WTC11 (cell line): ENCODE measurements at regions not wholly inside any gene's neighbourhood (a gene's known extent, or its start where the extent isn't known, plus 50 kb on each side); places are given as distances from the start of the nearest gene placed in this dataset.

Experiments
- ATAC-seq: fragments of 200-7000 bp; cut with Tn5 transposase; 2 replicates; pipeline ENCODE4 v1.10.0; 2021; ENCODE audit warnings: mild to moderate bottlenecking, moderate library complexity
- CTCF ChIA-PET: fragments of 300-600 bp; sonication (Branson Sonifier 250); formaldehyde crosslinking; loops from one replicate; lab custom pipeline; 2021; ENCODE audit warnings: antibody characterized with exemption; lab: Charles Lee
- POLR2A ChIA-PET: fragments of 350-600 bp; sonication (Branson Sonifier 250); formaldehyde crosslinking; loops from one replicate; lab custom pipeline; 2021; ENCODE audit warnings: antibody characterized with exemption; lab: Charles Lee
- DNase-seq: peaks from one replicate; pipeline ENCODE4 v3.0.0; 2021; ENCODE audit warnings: low spot score
- H3K27ac Mint-ChIP-seq: 2 replicates; pipeline ENCODE4 v1.8.0; 2021; ENCODE audit warnings: mixed read lengths
- H3K27me3 Mint-ChIP-seq: 2 replicates; pipeline ENCODE4 v1.8.0; 2021; ENCODE audit warnings: low read depth, mild to moderate bottlenecking, moderate library complexity, mixed read lengths
- H3K36me3 Mint-ChIP-seq: 2 replicates; pipeline ENCODE4 v1.8.0; 2021; ENCODE audit warnings: mixed read lengths
- H3K4me1 Mint-ChIP-seq: 2 replicates; pipeline ENCODE4 v1.8.0; 2022; ENCODE audit warnings: mixed read lengths
- H3K4me3 Mint-ChIP-seq: 2 replicates; pipeline ENCODE4 v1.8.0; 2021; ENCODE audit warnings: mild to moderate bottlenecking, moderate library complexity, mixed read lengths
- H3K9me3 Mint-ChIP-seq: 2 replicates; pipeline ENCODE4 v1.8.0; 2021; ENCODE audit warnings: mixed read lengths
- E2F4 ChIP-seq: sonication (generic); formaldehyde crosslinking; IDR thresholded peaks from 2 replicates; pipeline ENCODE4 v1.8.1; 2022; ENCODE audit warnings: low read depth, mild to moderate bottlenecking, moderate library complexity, missing genetic modification reagents, borderline replicate concordance
- GRHL2 ChIP-seq: fragments of 250-450 bp; sonication (Bioruptor Pico); IDR thresholded peaks from 2 replicates; pipeline ENCODE4 v1.8.0; 2022; ENCODE audit warnings: mild to moderate bottlenecking, moderate library complexity; ENCODE audit not compliant: insufficient replicate concordance, severe bottlenecking
- GTF2I ChIP-seq: fragments of 250-450 bp; sonication (Bioruptor Pico); conservative IDR thresholded peaks from 2 replicates; pipeline ENCODE4 v1.4.0; 2021; ENCODE audit warnings: mild to moderate bottlenecking
- HMGA2 ChIP-seq: fragments of 250-450 bp; sonication (Bioruptor Pico); IDR thresholded peaks from 2 replicates; pipeline ENCODE4 v1.4.0; 2021; ENCODE audit warnings: mild to moderate bottlenecking, moderate library complexity
- IRF2 ChIP-seq: sonication (generic); formaldehyde crosslinking; IDR thresholded peaks from 2 replicates; pipeline ENCODE4 v1.8.0; 2022; ENCODE audit warnings: low read depth, missing genetic modification reagents, borderline replicate concordance
- KAT7 ChIP-seq: sonication (generic); formaldehyde crosslinking; IDR thresholded peaks from 2 replicates; pipeline ENCODE4 v1.8.1; 2023; ENCODE audit warnings: missing genetic modification reagents, mild to moderate bottlenecking, borderline replicate concordance
- MXD4 ChIP-seq: fragments of 250-450 bp; sonication (Bioruptor Pico); IDR thresholded peaks from 2 replicates; pipeline ENCODE4 v1.8.0; 2021; ENCODE audit warnings: mild to moderate bottlenecking, moderate library complexity, borderline replicate concordance
- MYBL2 ChIP-seq: sonication (generic); formaldehyde crosslinking; IDR thresholded peaks from 2 replicates; pipeline ENCODE4 v1.8.1; 2023; ENCODE audit warnings: mild to moderate bottlenecking, moderate library complexity, missing genetic modification reagents
- RORB ChIP-seq: fragments of 250-450 bp; sonication (Bioruptor Pico); IDR thresholded peaks from 2 replicates; pipeline ENCODE4 v1.9.0; 2021; ENCODE audit warnings: mild to moderate bottlenecking
- SMAD3 ChIP-seq: sonication (generic); formaldehyde crosslinking; IDR thresholded peaks from 2 replicates; pipeline ENCODE4 v1.8.0; 2022; ENCODE audit warnings: missing genetic modification reagents, mild to moderate bottlenecking, borderline replicate concordance
- TEAD4 ChIP-seq: sonication (generic); formaldehyde crosslinking; IDR thresholded peaks from 2 replicates; pipeline ENCODE4 v1.8.0; 2022; ENCODE audit warnings: mild to moderate bottlenecking, missing genetic modification reagents
- ZNF138 ChIP-seq: sonication (generic); formaldehyde crosslinking; conservative IDR thresholded peaks from 2 replicates; pipeline ENCODE4 v1.8.1; 2022; ENCODE audit warnings: mild to moderate bottlenecking, moderate library complexity, missing genetic modification reagents
- ZNF317 ChIP-seq: sonication (generic); formaldehyde crosslinking; IDR thresholded peaks from 2 replicates; pipeline ENCODE4 v1.8.1; 2023; ENCODE audit warnings: low read depth, mild to moderate bottlenecking, moderate library complexity, missing genetic modification reagents, borderline replicate concordance
- ZSCAN18 ChIP-seq: fragments of 250-450 bp; sonication (Bioruptor Pico); IDR thresholded peaks from 2 replicates; pipeline ENCODE4 v2.1.2; 2022; ENCODE audit warnings: mild to moderate bottlenecking, moderate library complexity
- TF ChIP-seq, protein P1 (sequence below): sonication (generic); formaldehyde crosslinking; IDR thresholded peaks from 2 replicates; pipeline ENCODE4 v1.8.1; 2023; ENCODE audit warnings: mild to moderate bottlenecking, moderate library complexity, missing genetic modification reagents
- TF ChIP-seq, protein P2 (sequence below): sonication (generic); formaldehyde crosslinking; IDR thresholded peaks from 2 replicates; pipeline ENCODE4 v1.8.0; 2022; ENCODE audit warnings: missing genetic modification reagents
- TF ChIP-seq, protein P3 (sequence below): sonication (generic); formaldehyde crosslinking; IDR thresholded peaks from 2 replicates; pipeline ENCODE4 v1.8.0; 2022; ENCODE audit warnings: mild to moderate bottlenecking, missing genetic modification reagents
- TF ChIP-seq, protein P4 (sequence below): sonication (generic); formaldehyde crosslinking; conservative IDR thresholded peaks from 2 replicates; pipeline ENCODE4 v1.8.1; 2023; ENCODE audit warnings: mild to moderate bottlenecking, low read depth, missing genetic modification reagents, moderate library complexity

DNA sequence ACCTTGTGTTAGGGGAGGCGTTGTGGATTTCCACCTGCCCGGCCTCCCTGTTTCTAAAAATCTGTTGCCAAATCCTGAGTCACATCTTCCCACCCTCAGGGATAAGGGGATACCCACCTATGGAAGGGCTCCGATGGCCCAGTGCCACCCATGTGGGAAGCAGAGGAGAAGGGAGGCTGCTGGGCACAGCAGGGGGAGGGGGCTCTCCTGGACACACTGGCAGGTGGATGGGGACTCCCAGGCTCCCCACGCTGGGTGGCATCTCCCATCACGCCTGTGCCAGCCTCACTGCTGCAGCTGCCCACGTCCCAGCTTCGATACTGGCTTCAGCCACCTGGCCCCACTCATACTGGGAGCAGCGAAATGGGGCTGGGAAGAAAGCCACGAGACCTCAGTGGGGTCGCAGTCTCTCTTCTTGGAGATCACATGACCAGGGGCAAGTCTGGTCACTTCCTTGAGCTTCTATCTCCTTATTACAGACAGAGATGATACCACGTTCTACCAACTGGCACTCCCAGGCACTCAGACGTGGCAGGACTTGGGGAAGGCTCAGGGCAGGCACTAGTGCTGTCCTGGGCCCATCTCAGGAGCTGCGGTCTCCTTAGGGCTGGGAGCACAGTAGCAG lies 72.2 kb downstream of the PITPNM2 start:
- H3K36me3 Mint-ChIP-seq, result no peaks in the 10 kb centered on the region
- H3K4me1 Mint-ChIP-seq, result peaks cover 13% of the 10 kb centered on the region
- CTCF ChIA-PET, result interaction anchor here (0.5 to 0.8 kb wide), 4 partner anchors 15 to 886 kb away, joined by 3 read pairs; no protein-coding TSS in a partner anchor
- POLR2A ChIA-PET, result no interaction called here
- H3K27ac Mint-ChIP-seq, result no peak overlapping the region
- TF ChIP-seq HMGA2 (CRISPR knock-in tag), result no peak
- no peak for TF ChIP-seq GTF2I
- no peak for TF ChIP-seq KAT7
- TF ChIP-seq MXD4 (CRISPR knock-in tag), result no peak
- no peak for TF ChIP-seq MYBL2 (CRISPR knock-in tag)
- TF ChIP-seq, protein P1, sequence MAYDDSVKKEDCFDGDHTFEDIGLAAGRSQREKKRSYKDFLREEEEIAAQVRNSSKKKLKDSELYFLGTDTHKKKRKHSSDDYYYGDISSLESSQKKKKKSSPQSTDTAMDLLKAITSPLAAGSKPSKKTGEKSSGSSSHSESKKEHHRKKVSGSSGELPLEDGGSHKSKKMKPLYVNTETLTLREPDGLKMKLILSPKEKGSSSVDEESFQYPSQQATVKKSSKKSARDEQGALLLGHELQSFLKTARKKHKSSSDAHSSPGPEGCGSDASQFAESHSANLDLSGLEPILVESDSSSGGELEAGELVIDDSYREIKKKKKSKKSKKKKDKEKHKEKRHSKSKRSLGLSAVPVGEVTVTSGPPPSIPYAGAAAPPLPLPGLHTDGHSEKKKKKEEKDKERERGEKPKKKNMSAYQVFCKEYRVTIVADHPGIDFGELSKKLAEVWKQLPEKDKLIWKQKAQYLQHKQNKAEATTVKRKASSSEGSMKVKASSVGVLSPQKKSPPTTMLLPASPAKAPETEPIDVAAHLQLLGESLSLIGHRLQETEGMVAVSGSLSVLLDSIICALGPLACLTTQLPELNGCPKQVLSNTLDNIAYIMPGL (CRISPR knock-in tag), result no peak
- TF ChIP-seq RORB, result no peak
- TF ChIP-seq, protein P2, sequence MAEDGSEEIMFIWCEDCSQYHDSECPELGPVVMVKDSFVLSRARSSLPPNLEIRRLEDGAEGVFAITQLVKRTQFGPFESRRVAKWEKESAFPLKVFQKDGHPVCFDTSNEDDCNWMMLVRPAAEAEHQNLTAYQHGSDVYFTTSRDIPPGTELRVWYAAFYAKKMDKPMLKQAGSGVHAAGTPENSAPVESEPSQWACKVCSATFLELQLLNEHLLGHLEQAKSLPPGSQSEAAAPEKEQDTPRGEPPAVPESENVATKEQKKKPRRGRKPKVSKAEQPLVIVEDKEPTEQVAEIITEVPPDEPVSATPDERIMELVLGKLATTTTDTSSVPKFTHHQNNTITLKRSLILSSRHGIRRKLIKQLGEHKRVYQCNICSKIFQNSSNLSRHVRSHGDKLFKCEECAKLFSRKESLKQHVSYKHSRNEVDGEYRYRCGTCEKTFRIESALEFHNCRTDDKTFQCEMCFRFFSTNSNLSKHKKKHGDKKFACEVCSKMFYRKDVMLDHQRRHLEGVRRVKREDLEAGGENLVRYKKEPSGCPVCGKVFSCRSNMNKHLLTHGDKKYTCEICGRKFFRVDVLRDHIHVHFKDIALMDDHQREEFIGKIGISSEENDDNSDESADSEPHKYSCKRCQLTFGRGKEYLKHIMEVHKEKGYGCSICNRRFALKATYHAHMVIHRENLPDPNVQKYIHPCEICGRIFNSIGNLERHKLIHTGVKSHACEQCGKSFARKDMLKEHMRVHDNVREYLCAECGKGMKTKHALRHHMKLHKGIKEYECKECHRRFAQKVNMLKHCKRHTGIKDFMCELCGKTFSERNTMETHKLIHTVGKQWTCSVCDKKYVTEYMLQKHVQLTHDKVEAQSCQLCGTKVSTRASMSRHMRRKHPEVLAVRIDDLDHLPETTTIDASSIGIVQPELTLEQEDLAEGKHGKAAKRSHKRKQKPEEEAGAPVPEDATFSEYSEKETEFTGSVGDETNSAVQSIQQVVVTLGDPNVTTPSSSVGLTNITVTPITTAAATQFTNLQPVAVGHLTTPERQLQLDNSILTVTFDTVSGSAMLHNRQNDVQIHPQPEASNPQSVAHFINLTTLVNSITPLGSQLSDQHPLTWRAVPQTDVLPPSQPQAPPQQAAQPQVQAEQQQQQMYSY, result no peak
- TF ChIP-seq GRHL2 (CRISPR knock-in tag), result no peak
- no peak for TF ChIP-seq IRF2
- no peak for TF ChIP-seq ZNF317
- TF ChIP-seq E2F4 (CRISPR knock-in tag), result no peak
- TF ChIP-seq, protein P3, sequence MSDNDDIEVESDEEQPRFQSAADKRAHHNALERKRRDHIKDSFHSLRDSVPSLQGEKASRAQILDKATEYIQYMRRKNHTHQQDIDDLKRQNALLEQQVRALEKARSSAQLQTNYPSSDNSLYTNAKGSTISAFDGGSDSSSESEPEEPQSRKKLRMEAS (CRISPR knock-in tag), result no peak
- TF ChIP-seq TEAD4 (CRISPR knock-in tag), result no peak
- TF ChIP-seq, protein P4, sequence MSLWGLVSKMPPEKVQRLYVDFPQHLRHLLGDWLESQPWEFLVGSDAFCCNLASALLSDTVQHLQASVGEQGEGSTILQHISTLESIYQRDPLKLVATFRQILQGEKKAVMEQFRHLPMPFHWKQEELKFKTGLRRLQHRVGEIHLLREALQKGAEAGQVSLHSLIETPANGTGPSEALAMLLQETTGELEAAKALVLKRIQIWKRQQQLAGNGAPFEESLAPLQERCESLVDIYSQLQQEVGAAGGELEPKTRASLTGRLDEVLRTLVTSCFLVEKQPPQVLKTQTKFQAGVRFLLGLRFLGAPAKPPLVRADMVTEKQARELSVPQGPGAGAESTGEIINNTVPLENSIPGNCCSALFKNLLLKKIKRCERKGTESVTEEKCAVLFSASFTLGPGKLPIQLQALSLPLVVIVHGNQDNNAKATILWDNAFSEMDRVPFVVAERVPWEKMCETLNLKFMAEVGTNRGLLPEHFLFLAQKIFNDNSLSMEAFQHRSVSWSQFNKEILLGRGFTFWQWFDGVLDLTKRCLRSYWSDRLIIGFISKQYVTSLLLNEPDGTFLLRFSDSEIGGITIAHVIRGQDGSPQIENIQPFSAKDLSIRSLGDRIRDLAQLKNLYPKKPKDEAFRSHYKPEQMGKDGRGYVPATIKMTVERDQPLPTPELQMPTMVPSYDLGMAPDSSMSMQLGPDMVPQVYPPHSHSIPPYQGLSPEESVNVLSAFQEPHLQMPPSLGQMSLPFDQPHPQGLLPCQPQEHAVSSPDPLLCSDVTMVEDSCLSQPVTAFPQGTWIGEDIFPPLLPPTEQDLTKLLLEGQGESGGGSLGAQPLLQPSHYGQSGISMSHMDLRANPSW (CRISPR knock-in tag), result no peak
- no peak for TF ChIP-seq ZNF138 (CRISPR knock-in tag)
- TF ChIP-seq SMAD3 (CRISPR knock-in tag), result no peak
- TF ChIP-seq ZSCAN18 (CRISPR knock-in tag), result no peak
- H3K4me3 Mint-ChIP-seq, result no peak overlapping the region
- ATAC-seq (no peak), DNase-seq (no peak)
- H3K27me3 Mint-ChIP-seq, result no peaks in the 10 kb centered on the region
- H3K9me3 Mint-ChIP-seq, result no peaks in the 10 kb centered on the region
